PC-3 (cell line): ENCODE measurements at regions not wholly inside any gene's neighbourhood (a gene's known extent, or its start where the extent isn't known, plus 50 kb on each side); places are given as distances from the start of the nearest gene placed in this dataset.

ENCODE experiments used
- CTCF ChIP-seq: fragments of 300-600 bp; sonication (generic); conservative IDR thresholded peaks from 2 replicates; pipeline ENCODE4 v1.5.1; 2017; ENCODE audit warnings: antibody characterized with exemption, low read depth, mild to moderate bottlenecking, low read length
- EZH2 ChIP-seq: fragments of 300-600 bp; sonication (generic); IDR thresholded peaks from one replicate; pipeline ENCODE4 v1.6.1; 2017; ENCODE audit warnings: antibody characterized with exemption, mild to moderate bottlenecking, low read length; ENCODE audit not compliant: unreplicated experiment
- EZH2phosphoT487 ChIP-seq: fragments of 300-600 bp; sonication (generic); IDR thresholded peaks from 2 replicates; pipeline ENCODE4 v1.6.1; 2018; ENCODE audit warnings: mild to moderate bottlenecking, antibody characterized with exemption, low read length, borderline replicate concordance

GRCh38 chr13:112152846-112153245 lies 85.9 kb downstream of the SOX1 start:
- TF ChIP-seq CTCF (no peak), EZH2 (no peak), EZH2phosphoT487 (no peak)
